Stomach (tissue), 8 donors: ENCODE measurements at regions not wholly inside any gene's neighbourhood (a gene's known extent, or its start where the extent isn't known, plus 50 kb on each side); places are given as distances from the start of the nearest gene placed in this dataset.
"Not testable (repeated sequence)": the region's sequence is repeated elsewhere in the genome, so short reads cannot be mapped to it uniquely, and the experiment has no call there.

Source experiments
- DNase-seq, 2 donors: peaks; one replicate each; pipeline versions ENCODE4 v3.0.0 to v3.0.0-alpha.2; 2013 to 2019
- H3K27ac ChIP-seq, 5 donors: fragments of 200-600 bp in 4 of 5; sonication (generic) in 4 of 5; one replicate each; pipeline ENCODE4 v1.5.1; 2013 to 2019; ENCODE audit warnings: mild to moderate bottlenecking in 1 of 5, moderate library complexity in 1 of 5
- H3K27me3 ChIP-seq, 3 donors: fragments of 200-600 bp; sonication (generic); one replicate each; pipeline ENCODE4 v1.5.1; 2017 to 2019; ENCODE audit warnings: mixed run types in 1 of 3
- H3K36me3 ChIP-seq, 4 donors: fragments of 200-600 bp; sonication (generic); 1 replicate in 3 of 4; 2 replicates in 1 of 4; pipeline ENCODE4 v1.5.1; 2016 to 2019
- H3K4me1 ChIP-seq, 4 donors: fragments of 200-600 bp; sonication (generic); one replicate each; pipeline ENCODE4 v1.5.1; 2016 to 2019
- H3K4me3 ChIP-seq, 4 donors: fragments of 200-600 bp; sonication (generic) in 3 of 4; one replicate each; pipeline ENCODE4 v1.5.1; 2016 to 2019; ENCODE audit warnings: mild to moderate bottlenecking in 1 of 4
- H3K9me3 ChIP-seq, 4 donors: fragments of 200-600 bp; sonication (generic); one replicate each; pipeline ENCODE4 v1.5.1; 2016 to 2019
- CTCF ChIP-seq, 7 experiments: fragments of 450-650 bp in 4 of 7; fragments of 200-600 bp in 3 of 7; sonication (generic) in 3 of 7; IDR thresholded peaks; one replicate each; pipeline ENCODE4 v1.5.1; 2016 to 2019; ENCODE audit warnings: antibody characterized with exemption in 7 of 7, control low read depth in 2 of 7, mild to moderate bottlenecking in 1 of 7
- EP300 ChIP-seq: sonication (generic); formaldehyde crosslinking; IDR thresholded peaks from one replicate; pipeline ENCODE4 v1.6.1; 2017; ENCODE audit warnings: antibody characterized with exemption
- POLR2A ChIP-seq, 4 donors: fragments of 450-650 bp; IDR thresholded peaks; one replicate each; pipeline ENCODE4 v1.6.1; 2016; ENCODE audit warnings: antibody characterized with exemption in 4 of 4, control low read depth in 2 of 4, mild to moderate bottlenecking in 1 of 4, moderate library complexity in 1 of 4
- POLR2AphosphoS5 ChIP-seq, 3 donors: sonication (generic); formaldehyde crosslinking; IDR thresholded peaks; one replicate each; pipeline ENCODE4 v1.6.1; 2016; ENCODE audit warnings: antibody characterized with exemption in 3 of 3
- WGBS, 5 donors: extraction: QIAGEN DNeasy Blood & Tissue Kit in 3 of 5; methylation state at CpG; one replicate each; pipeline versions ENCODE4 v1.1.5 to v1.1.7; 2013 to 2018; 5-methylcytosine and 5-hydroxymethylcytosine counted together
- intact Hi-C: fragments of 100-400 bp; cut with DNase I; formaldehyde crosslinking; loops from one replicate; pipeline ENCODE4 v1.15.1; 2023; ENCODE audit warnings: low total_unique reads
- donor health status: healthy with polysubstance abuse.
- donor health status: Bipolar disorder and iron deficiency.
- donor health status: healthy.

GRCh38 chr22:22788460-22789037 is 99.1 kb upstream of the IGLL5 start:
- Histone ChIP-seq H3K9me3 (no peaks in the 10 kb centered on the region), H3K27ac (no peak overlapping the region), H3K36me3 (no peaks in the 10 kb centered on the region), H3K4me3 (no peak overlapping the region), H3K4me1 (no peaks in the 10 kb centered on the region), H3K27me3 (peaks cover 0 to 32% (median 5%) of the 10 kb centered on the region in 3 donors)
- 63 to 79% (median 73%) methylated on average over 9 of the region's 9 CpGs for whole genome bisulfite sequencing, 5 donors
- TF ChIP-seq POLR2AphosphoS5 (IDR thresholded peaks at IDR 0.05) = no peak
- no peak for TF ChIP-seq CTCF (IDR thresholded peaks at IDR 0.05)
- no peak for TF ChIP-seq EP300
- no peak for TF ChIP-seq POLR2A (IDR thresholded peaks at IDR 0.05)
- intact Hi-C loops = no loop called here
- no peak for DNase-seq

GRCh38 chr22:22789233-22789921 is 98.2 kb upstream of the IGLL5 start:
- 64 to 88% (median 74%) methylated on average over 2 of the region's 2 CpGs for WGBS, 5 donors
- no peak for DNase-seq
- no peaks in the 10 kb centered on the region for H3K4me1 ChIP-seq
- no peak overlapping the region for H3K4me3 ChIP-seq
- TF ChIP-seq EP300 = no peak
- TF ChIP-seq CTCF (IDR thresholded peaks at IDR 0.05) = no peak
- TF ChIP-seq POLR2A (IDR thresholded peaks at IDR 0.05) = no peak
- TF ChIP-seq POLR2AphosphoS5 (IDR thresholded peaks at IDR 0.05) = no peak
- intact Hi-C loops = no loop called here
- H3K27ac ChIP-seq = no peak overlapping the region
- H3K9me3 ChIP-seq = no peaks in the 10 kb centered on the region
- peaks cover 0 to 32% (median 5%) of the 10 kb centered on the region in 3 donors for H3K27me3 ChIP-seq
- no peaks in the 10 kb centered on the region for H3K36me3 ChIP-seq

GRCh38 chr22:22789922-22790845 is 97.4 kb upstream of the IGLL5 start:
- 87 to 91% (median 89%) methylated on average over 6 of the region's 6 CpGs for WGBS, 5 donors
- H3K27me3 ChIP-seq = peaks cover 0 to 32% (median 5%) of the 10 kb centered on the region in 3 donors
- no peaks in the 10 kb centered on the region for H3K9me3 ChIP-seq
- intact Hi-C loops = no loop called here
- H3K27ac ChIP-seq = no peak overlapping the region
- DNase-seq = no peak
- no peaks in the 10 kb centered on the region for H3K36me3 ChIP-seq
- H3K4me1 ChIP-seq = no peaks in the 10 kb centered on the region
- no peak for TF ChIP-seq POLR2A (IDR thresholded peaks at IDR 0.05)
- TF ChIP-seq POLR2AphosphoS5 (IDR thresholded peaks at IDR 0.05) = no peak
- no peak for TF ChIP-seq CTCF (IDR thresholded peaks at IDR 0.05)
- TF ChIP-seq EP300 = no peak
- H3K4me3 ChIP-seq = no peak overlapping the region

- H3K4me1 ChIP-seq = no peaks in the 10 kb centered on the region
- no peak overlapping the region for H3K27ac ChIP-seq
- no peaks in the 10 kb centered on the region for H3K36me3 ChIP-seq
- H3K9me3 ChIP-seq = no peaks in the 10 kb centered on the region
- 56 to 66% (median 63%) methylated on average over 10 of the region's 10 CpGs for WGBS, 5 donors
- H3K4me3 ChIP-seq = no peak overlapping the region
- intact Hi-C loops = no loop called here
- no peak for TF ChIP-seq CTCF (IDR thresholded peaks at IDR 0.05)
- TF ChIP-seq POLR2AphosphoS5 (IDR thresholded peaks at IDR 0.05) = no peak
- peaks cover 0 to 21% (median 0%) of the 10 kb centered on the region in 3 donors for H3K27me3 ChIP-seq
- DNase-seq = no peak
Observed at GRCh38 chr22:22791438-22792181, 96.0 kb upstream of the IGLL5 start.

GRCh38 chr22:22792205-22792786 is 95.3 kb upstream of the IGLL5 start:
- intact Hi-C loops, DNase-seq, H3K4me3 ChIP-seq, H3K4me1 ChIP-seq, H3K27ac ChIP-seq, H3K36me3 ChIP-seq, H3K9me3 ChIP-seq: not testable (repeated sequence)
- WGBS, 5 donors = 80 to 98% (median 86%) methylated on average over 4 of the region's 4 CpGs
- peaks cover 0 to 16% (median 0%) of the 10 kb centered on the region in 3 donors for H3K27me3 ChIP-seq

GRCh38 chr22:22795639-22796038 is 92.0 kb upstream of the IGLL5 start:
- DNase-seq, H3K27me3 ChIP-seq, intact Hi-C loops, H3K4me1 ChIP-seq, H3K4me3 ChIP-seq, H3K36me3 ChIP-seq, H3K9me3 ChIP-seq, H3K27ac ChIP-seq: not testable (repeated sequence)
- WGBS, 5 donors = 85 to 100% (median 88%) methylated on average over 2 of the region's 2 CpGs
